Chondrocyte (in vitro differentiated cells): ENCODE measurements at regions not wholly inside any gene's neighbourhood (a gene's known extent, or its start where the extent isn't known, plus 50 kb on each side); places are given as distances from the start of the nearest gene placed in this dataset.

Experiments used
- DNase-seq: peaks from one replicate; pipeline ENCODE4 v3.0.0; 2021; ENCODE audit warnings: mixed read lengths, low spot score
- H3K27ac Mint-ChIP-seq: one replicate; pipeline ENCODE4 v1.8.0; 2021; ENCODE audit warnings: mild to moderate bottlenecking, moderate library complexity, mixed read lengths; ENCODE audit not compliant: unreplicated experiment
- H3K27me3 Mint-ChIP-seq: 2 replicates; pipeline ENCODE4 v1.8.0; 2021; ENCODE audit warnings: low read depth, mixed read lengths
- H3K36me3 Mint-ChIP-seq: 2 replicates; pipeline ENCODE4 v1.8.0; 2021; ENCODE audit warnings: low read depth, mixed read lengths
- H3K4me1 Mint-ChIP-seq: 2 replicates; pipeline ENCODE4 v1.8.0; 2021; ENCODE audit warnings: low read depth, mild to moderate bottlenecking, mixed read lengths
- H3K4me3 Mint-ChIP-seq: one replicate; pipeline ENCODE4 v1.8.0; 2021; ENCODE audit warnings: mild to moderate bottlenecking, moderate library complexity, mixed read lengths; ENCODE audit not compliant: unreplicated experiment
- H3K9me3 Mint-ChIP-seq: 2 replicates; pipeline ENCODE4 v1.8.0; 2021; ENCODE audit warnings: low read depth, mixed read lengths
- TF ChIP-seq, protein P1 (sequence below): fragments of 200-600 bp; sonication (generic); IDR thresholded peaks from 2 replicates; pipeline ENCODE4 v1.5.0; 2021; ENCODE audit warnings: antibody characterized with exemption, mild to moderate bottlenecking, moderate library complexity

DNA sequence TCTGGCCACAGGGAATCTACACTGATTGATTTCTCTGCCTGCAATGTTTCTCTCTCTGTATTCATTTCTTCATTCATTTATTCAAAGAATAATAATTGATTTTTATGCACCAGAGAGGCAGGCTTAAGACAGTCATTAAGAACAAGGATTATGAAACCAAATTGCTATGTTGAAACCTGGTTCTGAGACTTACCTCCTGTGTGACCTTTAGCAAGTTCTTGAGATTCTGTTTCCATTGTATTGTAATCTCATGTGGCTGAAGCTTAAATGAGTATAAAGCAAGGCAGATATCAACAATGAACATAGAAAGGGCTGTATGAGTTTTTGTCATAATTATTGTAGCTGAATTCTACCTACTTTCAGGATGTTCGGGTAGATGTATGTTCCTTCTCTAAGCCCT is 129.6 kb upstream of the GRIA1 start:
- TF ChIP-seq, protein P1, sequence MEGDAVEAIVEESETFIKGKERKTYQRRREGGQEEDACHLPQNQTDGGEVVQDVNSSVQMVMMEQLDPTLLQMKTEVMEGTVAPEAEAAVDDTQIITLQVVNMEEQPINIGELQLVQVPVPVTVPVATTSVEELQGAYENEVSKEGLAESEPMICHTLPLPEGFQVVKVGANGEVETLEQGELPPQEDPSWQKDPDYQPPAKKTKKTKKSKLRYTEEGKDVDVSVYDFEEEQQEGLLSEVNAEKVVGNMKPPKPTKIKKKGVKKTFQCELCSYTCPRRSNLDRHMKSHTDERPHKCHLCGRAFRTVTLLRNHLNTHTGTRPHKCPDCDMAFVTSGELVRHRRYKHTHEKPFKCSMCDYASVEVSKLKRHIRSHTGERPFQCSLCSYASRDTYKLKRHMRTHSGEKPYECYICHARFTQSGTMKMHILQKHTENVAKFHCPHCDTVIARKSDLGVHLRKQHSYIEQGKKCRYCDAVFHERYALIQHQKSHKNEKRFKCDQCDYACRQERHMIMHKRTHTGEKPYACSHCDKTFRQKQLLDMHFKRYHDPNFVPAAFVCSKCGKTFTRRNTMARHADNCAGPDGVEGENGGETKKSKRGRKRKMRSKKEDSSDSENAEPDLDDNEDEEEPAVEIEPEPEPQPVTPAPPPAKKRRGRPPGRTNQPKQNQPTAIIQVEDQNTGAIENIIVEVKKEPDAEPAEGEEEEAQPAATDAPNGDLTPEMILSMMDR = no peak
- no peak for DNase-seq
- Mint-ChIP-seq H3K4me1 (no peaks in the 10 kb centered on the region), H3K27ac (no peak overlapping the region), H3K36me3 (no peaks in the 10 kb centered on the region), H3K27me3 (peaks cover 10% of the 10 kb centered on the region), H3K9me3 (peaks cover 4% of the 10 kb centered on the region), H3K4me3 (no peak overlapping the region)

DNA sequence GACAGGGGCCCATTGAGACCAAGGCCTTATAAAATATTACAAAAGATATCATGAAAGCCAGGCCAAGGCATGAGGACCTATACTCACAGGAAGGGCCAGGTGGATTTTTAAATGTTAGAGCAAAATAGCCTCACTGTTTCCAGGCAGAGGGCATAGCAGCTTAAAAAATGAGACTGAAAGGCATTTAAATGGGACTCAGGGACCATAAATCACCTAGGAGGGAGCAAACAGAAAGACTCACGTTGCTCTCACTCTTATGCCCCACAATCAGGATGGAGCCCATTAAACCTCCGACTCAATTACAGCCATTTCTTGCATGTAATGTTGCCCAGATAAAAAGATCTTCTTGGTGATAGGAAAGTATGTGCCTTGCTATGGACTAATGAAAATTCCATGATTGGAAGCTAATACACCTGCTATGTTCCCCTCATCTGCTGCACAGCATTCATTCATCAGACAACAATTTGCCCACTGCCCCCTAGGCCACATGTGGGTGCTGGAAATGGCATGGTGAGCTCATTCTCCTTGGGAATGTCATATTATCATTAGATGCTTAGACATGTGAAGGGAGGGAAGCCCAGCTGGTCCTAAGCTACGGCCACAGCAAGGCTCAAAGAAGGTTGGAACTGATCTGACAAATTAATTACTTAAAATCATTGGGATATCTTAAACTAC is 128.6 kb upstream of the GRIA1 start:
- Mint-ChIP-seq H3K27me3 (peaks cover 10% of the 10 kb centered on the region), H3K9me3 (peaks cover under 1% of the 10 kb centered on the region), H3K4me3 (no peak overlapping the region), H3K4me1 (no peaks in the 10 kb centered on the region), H3K36me3 (no peaks in the 10 kb centered on the region), H3K27ac (no peak overlapping the region)
- TF ChIP-seq, protein P1 = no peak
- DNase-seq = no peak

DNA sequence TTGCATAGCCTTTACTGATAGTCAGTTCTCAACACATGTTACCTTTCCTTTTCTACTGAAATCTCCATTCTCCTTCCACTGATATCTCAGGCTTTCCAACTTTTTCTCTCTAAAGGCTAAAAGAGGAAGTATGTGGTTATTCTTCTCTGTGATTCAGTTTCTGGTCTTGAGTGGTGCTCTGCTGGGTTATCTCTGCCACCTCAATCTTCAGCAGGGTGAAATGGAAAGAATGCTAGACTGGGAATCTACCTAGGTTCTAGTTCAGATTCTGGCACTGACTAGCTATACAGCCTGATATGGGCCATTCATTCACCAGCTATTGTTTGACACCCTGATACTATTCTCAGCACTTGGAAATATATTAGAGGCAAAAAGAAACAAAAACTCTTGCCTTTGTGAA is 124.9 kb upstream of the GRIA1 start:
- Mint-ChIP-seq H3K36me3 (no peaks in the 10 kb centered on the region), H3K4me1 (peaks cover 8% of the 10 kb centered on the region), H3K9me3 (peaks cover 3% of the 10 kb centered on the region), H3K27me3 (peaks cover 4% of the 10 kb centered on the region), H3K27ac (no peak overlapping the region), H3K4me3 (no peak overlapping the region)
- no peak for DNase-seq
- TF ChIP-seq, protein P1 = no peak

DNA sequence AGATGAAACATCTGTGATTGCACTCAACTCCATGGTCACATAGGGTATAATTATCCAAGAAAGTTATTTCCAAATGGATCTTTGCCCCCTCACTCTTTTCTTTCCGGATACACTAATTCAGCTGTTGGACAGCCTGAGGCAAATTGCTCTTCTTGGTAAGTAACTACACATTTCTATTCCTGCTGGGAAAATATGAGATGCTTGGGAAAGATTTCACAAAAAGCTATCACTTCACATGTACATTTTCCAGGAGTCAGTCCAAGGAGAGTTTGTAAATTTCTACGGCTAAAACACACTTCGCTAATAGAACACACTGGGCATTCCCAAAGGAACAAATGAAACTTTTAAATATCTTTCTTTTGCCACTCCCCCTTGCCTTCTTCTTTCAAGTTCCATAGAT is 123.0 kb upstream of the GRIA1 start:
- Mint-ChIP-seq H3K36me3 (no peaks in the 10 kb centered on the region), H3K9me3 (peaks cover 3% of the 10 kb centered on the region), H3K4me3 (no peak overlapping the region), H3K4me1 (peaks cover 8% of the 10 kb centered on the region), H3K27me3 (peaks cover 5% of the 10 kb centered on the region), H3K27ac (no peak overlapping the region)
- TF ChIP-seq, protein P1 = no peak
- DNase-seq = no peak

DNA sequence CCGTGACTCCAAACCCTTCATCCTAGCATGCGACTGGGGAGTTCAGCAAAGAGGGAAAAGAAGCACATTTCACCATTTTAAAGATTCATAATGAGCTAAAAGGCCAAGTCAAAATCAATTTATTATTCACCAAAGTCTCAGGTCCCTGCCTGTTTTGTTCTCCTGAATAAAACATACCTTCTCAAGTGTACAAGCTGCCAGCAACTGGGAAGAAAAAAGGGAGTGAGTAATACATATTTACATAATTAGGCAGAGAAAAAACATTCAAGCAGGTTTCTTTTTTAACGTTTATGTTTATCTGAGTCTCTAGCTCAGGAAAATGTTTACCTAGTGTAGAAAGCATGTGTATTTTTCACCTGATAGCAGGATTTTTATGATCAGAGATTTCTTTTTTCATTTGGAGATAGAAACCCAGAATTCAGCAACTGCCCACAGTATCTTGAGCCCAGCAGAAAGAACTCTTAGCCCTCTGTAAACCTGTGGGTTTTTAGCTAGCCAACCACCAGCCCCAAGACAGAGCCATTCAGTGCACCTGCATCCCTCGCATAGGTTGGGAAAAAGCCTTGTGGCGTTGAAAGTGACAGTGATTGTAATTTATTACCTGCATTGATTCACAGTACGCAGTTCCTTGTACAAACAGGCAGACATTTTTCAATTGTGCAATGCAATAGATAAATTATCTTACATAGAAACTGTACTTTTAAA is 117.9 kb upstream of the GRIA1 start:
- TF ChIP-seq, protein P1 = no peak
- peaks cover 3% of the 10 kb centered on the region for H3K9me3 Mint-ChIP-seq
- H3K4me3 Mint-ChIP-seq = no peak overlapping the region
- DNase-seq = no peak
- peaks cover 7% of the 10 kb centered on the region for H3K27me3 Mint-ChIP-seq
- H3K36me3 Mint-ChIP-seq = no peaks in the 10 kb centered on the region
- no peak overlapping the region for H3K27ac Mint-ChIP-seq
- peaks cover 2% of the 10 kb centered on the region for H3K4me1 Mint-ChIP-seq
